HG03354 (cell line): ENCODE measurements at regions not wholly inside any gene's neighbourhood (a gene's known extent, or its start where the extent isn't known, plus 50 kb on each side); places are given as distances from the start of the nearest gene placed in this dataset.

Experiments
- ATAC-seq: cut with Tn5 transposase; IDR thresholded peaks from one replicate; pipeline ENCODE4 v1.9.1; 2021; ENCODE audit warnings: mild to moderate bottlenecking; ENCODE audit not compliant: unreplicated experiment, poor library complexity, severe bottlenecking

GRCh38 chr15:31892513-31892912, 137.8 kb upstream of the CHRNA7 start:
- no peak for ATAC-seq

GRCh38 chr15:31893780-31894179, 136.5 kb upstream of the CHRNA7 start:
- ATAC-seq = no peak

GRCh38 chr15:31897746-31898145, 132.6 kb upstream of the CHRNA7 start:
- no peak for ATAC-seq

- ATAC-seq = no peak
These were observed 128.8 kb upstream of the CHRNA7 start for GRCh38 chr15:31901501-31901900.

- ATAC-seq = no peak
These were observed 125.3 kb upstream of the CHRNA7 start for GRCh38 chr15:31905054-31905453.

GRCh38 chr15:31925541-31925940, 104.8 kb upstream of the CHRNA7 start:
- no peak for ATAC-seq

- no peak for ATAC-seq
These were observed 99.3 kb upstream of the CHRNA7 start for GRCh38 chr15:31930967-31931366.

- no peak for ATAC-seq
These were observed 97.7 kb upstream of the CHRNA7 start for GRCh38 chr15:31932576-31932975.

GRCh38 chr15:31934821-31935220, 95.5 kb upstream of the CHRNA7 start:
- ATAC-seq = no peak

GRCh38 chr15:31953478-31953877, 76.8 kb upstream of the CHRNA7 start:
- no peak for ATAC-seq

GRCh38 chr15:31954374-31955172, 75.7 kb upstream of the CHRNA7 start:
- ATAC-seq = no peak

- no peak for ATAC-seq
These were observed 74.6 kb upstream of the CHRNA7 start for GRCh38 chr15:31955734-31956133.

- ATAC-seq = no peak
These were observed 72.7 kb upstream of the CHRNA7 start for GRCh38 chr15:31957581-31957980.

GRCh38 chr15:31964586-31965307, 65.6 kb upstream of the CHRNA7 start:
- no peak for ATAC-seq

GRCh38 chr15:31970007-31970406, 60.3 kb upstream of the CHRNA7 start:
- ATAC-seq = no peak

- no peak for ATAC-seq
These were observed 57.1 kb upstream of the CHRNA7 start for GRCh38 chr15:31973197-31973596.

- no peak for ATAC-seq
These were observed 56.0 kb upstream of the CHRNA7 start for GRCh38 chr15:31974154-31974794.

- ATAC-seq = no peak
These were observed 55.2 kb upstream of the CHRNA7 start for GRCh38 chr15:31974855-31975829.

GRCh38 chr15:31975830-31976229, 54.5 kb upstream of the CHRNA7 start:
- ATAC-seq = no peak

GRCh38 chr15:31977138-31977537, 53.2 kb upstream of the CHRNA7 start:
- no peak for ATAC-seq
